ENCODE measurements at regions not wholly inside any gene's neighbourhood (a gene's known extent, or its start where the extent isn't known, plus 50 kb on each side); places are given as distances from the start of the nearest gene placed in this dataset.

DNA sequence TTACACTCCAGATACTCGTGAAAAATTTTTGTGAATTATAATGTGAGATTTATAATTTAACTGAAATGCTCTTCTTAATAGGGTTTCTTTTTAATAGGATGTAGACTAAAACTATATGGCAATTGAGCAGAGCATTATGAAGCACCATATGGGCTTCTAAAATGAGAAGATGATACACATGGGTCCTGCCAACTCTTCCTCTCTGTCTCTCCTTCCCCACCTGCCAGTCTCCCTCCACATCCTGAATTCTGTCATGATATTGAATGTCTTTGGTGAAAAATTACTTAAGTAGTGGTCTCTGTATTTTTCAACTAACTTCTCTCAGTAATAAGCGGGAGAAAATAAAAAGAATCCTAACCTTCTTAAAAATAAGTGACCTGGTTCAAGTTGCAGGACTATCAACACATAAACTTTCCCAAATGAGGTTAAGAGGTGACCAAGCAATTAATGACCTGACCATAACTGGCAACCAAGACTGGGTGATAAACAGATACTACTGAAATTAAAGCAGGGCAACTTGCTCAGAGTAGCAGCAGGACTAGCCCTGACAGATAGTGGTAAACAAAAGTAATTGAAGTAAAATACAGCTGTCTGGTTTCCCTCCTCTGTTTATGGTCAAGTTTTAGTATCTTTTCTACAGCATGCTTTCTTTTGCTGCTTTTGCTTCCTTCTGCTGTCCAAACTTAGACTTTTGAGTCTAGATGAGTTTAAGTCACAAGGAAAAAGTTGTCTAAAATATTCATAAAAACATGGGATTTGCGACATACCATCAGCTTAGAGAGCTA lies 117.1 kb upstream of the PDE1A start:
- 2% methylated on average over 3 of the region's 3 CpGs for WGBS (ENCODE audit: insufficient coverage, low coverage, missing lambda C conversion rate)
- in situ Hi-C loops (cut with MboI): no loop called here
- H3K27ac ChIP-seq (ENCODE audit: extremely low read depth, low read depth, low read length): no peak overlapping the region
- DNase-seq (ENCODE audit: extremely low read depth in 1 of 4, low spot score in 3 of 4): no peak
- H4K20me1 ChIP-seq (replicated peaks; ENCODE audit: control insufficient read depth, insufficient read depth, low read length): no peaks in the 10 kb centered on the region
- no peaks in the 10 kb centered on the region for H3K9me1 ChIP-seq (ENCODE audit: control insufficient read depth, insufficient read depth, low read length)
- no peak for FAIRE-seq
- H3K9ac ChIP-seq (ENCODE audit: insufficient read depth in 1 of 2, low read depth in 2 of 2, low read length in 2 of 2): no peak overlapping the region
- H3K9me3 ChIP-seq (replicated peaks; ENCODE audit: control insufficient read depth, insufficient read depth, low read depth, low read length): no peaks in the 10 kb centered on the region
- H3K36me3 ChIP-seq (ENCODE audit: control insufficient read depth, insufficient read depth, low read length): no peaks in the 10 kb centered on the region
- H3K4me2 ChIP-seq (ENCODE audit: insufficient read depth, low read length): no peak overlapping the region
- no peak overlapping the region for H2AFZ ChIP-seq (ENCODE audit: low read depth, low read length)
- POLR2A ChIA-PET: interaction anchor here (0.8 kb wide), 1 partner anchor 12 kb away, joined by 3 read pairs; no protein-coding TSS in a partner anchor
- no peaks in the 10 kb centered on the region for H3K4me1 ChIP-seq (replicated peaks in 1 of 2; ENCODE audit: control insufficient read depth in 2 of 2, insufficient read depth in 2 of 2, low read length in 2 of 2)
- H3K79me2 ChIP-seq (ENCODE audit: control insufficient read depth, insufficient read depth, low read length): no peaks in the 10 kb centered on the region
- BruUV-seq (replicated peaks): no TSS peak
- no peak overlapping the region for H3K4me3 ChIP-seq
- CTCF ChIA-PET (ENCODE audit: low intra/inter-chr PET ratio): interaction anchor here (0.5 kb wide), 1 partner anchor 399 kb away, joined by 4 read pairs; no protein-coding TSS in a partner anchor
- H3K27me3 ChIP-seq (ENCODE audit: control insufficient read depth in 2 of 2, insufficient read depth in 2 of 2, low read length in 2 of 2): no peaks in the 10 kb centered on the region
- intact Hi-C loops (cut with micrococcal nuclease): no loop called here
- TF ChIP-seq ZFPM2 (CRISPR knock-in tag; IDR thresholded peaks at IDR 0.05) (no peak), ZNF232 (CRISPR knock-in tag; IDR thresholded peaks at IDR 0.05) (no peak), SUPT5H (IDR thresholded peaks at IDR 0.05) (no peak), KDM1A (IDR thresholded peaks at IDR 0.05) (no peak), ETV5 (CRISPR knock-in tag; IDR thresholded peaks at IDR 0.05; ENCODE audit: low read depth) (no peak), CBFA2T3 (IDR thresholded peaks at IDR 0.05) (no peak), NCOA6 (IDR thresholded peaks at IDR 0.05) (no peak)
- TF ChIP-seq, protein P1, sequence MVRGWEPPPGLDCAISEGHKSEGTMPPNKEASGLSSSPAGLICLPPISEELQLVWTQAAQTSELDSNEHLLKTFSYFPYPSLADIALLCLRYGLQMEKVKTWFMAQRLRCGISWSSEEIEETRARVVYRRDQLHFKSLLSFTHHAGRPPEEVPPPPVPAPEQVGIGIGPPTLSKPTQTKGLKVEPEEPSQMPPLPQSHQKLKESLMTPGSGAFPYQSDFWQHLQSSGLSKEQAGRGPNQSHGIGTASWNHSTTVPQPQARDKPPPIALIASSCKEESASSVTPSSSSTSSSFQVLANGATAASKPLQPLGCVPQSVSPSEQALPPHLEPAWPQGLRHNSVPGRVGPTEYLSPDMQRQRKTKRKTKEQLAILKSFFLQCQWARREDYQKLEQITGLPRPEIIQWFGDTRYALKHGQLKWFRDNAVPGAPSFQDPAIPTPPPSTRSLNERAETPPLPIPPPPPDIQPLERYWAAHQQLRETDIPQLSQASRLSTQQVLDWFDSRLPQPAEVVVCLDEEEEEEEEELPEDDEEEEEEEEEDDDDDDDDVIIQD (CRISPR knock-in tag; IDR thresholded peaks at IDR 0.05): no peak
- TF ChIP-seq, protein P2, sequence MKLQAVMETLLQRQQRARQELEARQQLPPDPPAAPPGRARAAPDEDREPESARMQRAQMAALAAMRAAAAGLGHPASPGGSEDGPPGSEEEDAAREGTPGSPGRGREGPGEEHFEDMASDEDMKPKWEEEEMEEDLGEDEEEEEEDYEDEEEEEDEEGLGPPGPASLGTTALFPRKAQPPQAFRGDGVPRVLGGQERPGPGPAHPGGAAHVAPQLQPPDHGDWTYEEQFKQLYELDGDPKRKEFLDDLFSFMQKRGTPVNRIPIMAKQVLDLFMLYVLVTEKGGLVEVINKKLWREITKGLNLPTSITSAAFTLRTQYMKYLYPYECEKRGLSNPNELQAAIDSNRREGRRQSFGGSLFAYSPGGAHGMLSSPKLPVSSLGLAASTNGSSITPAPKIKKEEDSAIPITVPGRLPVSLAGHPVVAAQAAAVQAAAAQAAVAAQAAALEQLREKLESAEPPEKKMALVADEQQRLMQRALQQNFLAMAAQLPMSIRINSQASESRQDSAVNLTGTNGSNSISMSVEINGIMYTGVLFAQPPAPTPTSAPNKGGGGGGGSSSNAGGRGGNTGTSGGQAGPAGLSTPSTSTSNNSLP (IDR thresholded peaks at IDR 0.05; ENCODE audit: borderline replicate concordance, low read depth, low read length): no peak
- TF ChIP-seq, protein P3, sequence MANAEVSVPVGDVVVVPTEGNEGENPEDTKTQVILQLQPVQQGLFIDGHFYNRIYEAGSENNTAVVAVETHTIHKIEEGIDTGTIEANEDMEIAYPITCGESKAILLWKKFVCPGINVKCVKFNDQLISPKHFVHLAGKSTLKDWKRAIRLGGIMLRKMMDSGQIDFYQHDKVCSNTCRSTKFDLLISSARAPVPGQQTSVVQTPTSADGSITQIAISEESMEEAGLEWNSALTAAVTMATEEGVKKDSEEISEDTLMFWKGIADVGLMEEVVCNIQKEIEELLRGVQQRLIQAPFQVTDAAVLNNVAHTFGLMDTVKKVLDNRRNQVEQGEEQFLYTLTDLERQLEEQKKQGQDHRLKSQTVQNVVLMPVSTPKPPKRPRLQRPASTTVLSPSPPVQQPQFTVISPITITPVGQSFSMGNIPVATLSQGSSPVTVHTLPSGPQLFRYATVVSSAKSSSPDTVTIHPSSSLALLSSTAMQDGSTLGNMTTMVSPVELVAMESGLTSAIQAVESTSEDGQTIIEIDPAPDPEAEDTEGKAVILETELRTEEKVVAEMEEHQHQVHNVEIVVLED (CRISPR knock-in tag; IDR thresholded peaks at IDR 0.05): no peak
- no peak for ATAC-seq

Measured in K562 (cell line).